Upper lobe of left lung (tissue), 6 donors: ENCODE measurements at regions not wholly inside any gene's neighbourhood (a gene's known extent, or its start where the extent isn't known, plus 50 kb on each side); places are given as distances from the start of the nearest gene placed in this dataset.
A peak's percentile ranks its signal among the peaks of the same experiment; 100 is the strongest.

Source experiments
- ATAC-seq, 2 donors: fragments of 200-7000 bp; cut with Tn5 transposase; one replicate each; pipeline ENCODE4 v1.9.1; 2022; ENCODE audit warnings: mild to moderate bottlenecking in 2 of 2, moderate library complexity in 2 of 2; ENCODE audit not compliant: low FRiP score in 2 of 2
- DNase-seq, 2 donors: peaks; one replicate each; pipeline ENCODE4 v3.0.0-alpha.2; 2019 to 2020
- H3K27ac ChIP-seq, 4 donors: fragments of 200-600 bp; sonication (generic); one replicate each; pipeline ENCODE4 v1.5.1; 2016 to 2019
- H3K27me3 ChIP-seq, 4 donors: fragments of 200-600 bp; sonication (generic); one replicate each; pipeline ENCODE4 v1.5.1; 2017 to 2019
- H3K36me3 ChIP-seq, 4 donors: fragments of 200-600 bp; sonication (generic); one replicate each; pipeline ENCODE4 v1.5.1; 2016 to 2019
- H3K4me1 ChIP-seq, 4 donors: fragments of 200-600 bp; sonication (generic); one replicate each; pipeline ENCODE4 v1.5.1; 2018 to 2019
- H3K4me3 ChIP-seq, 4 donors: fragments of 200-600 bp; sonication (generic); one replicate each; pipeline ENCODE4 v1.5.1; 2017 to 2019; ENCODE audit warnings: mild to moderate bottlenecking in 2 of 4, moderate library complexity in 1 of 4
- H3K9me3 ChIP-seq, 4 donors: fragments of 200-600 bp; sonication (generic); one replicate each; pipeline ENCODE4 v1.5.1; 2018 to 2019
- EP300 ChIP-seq, 4 donors: sonication (generic); formaldehyde crosslinking; IDR thresholded peaks; one replicate each; pipeline ENCODE4 v1.5.1; 2017; ENCODE audit warnings: antibody characterized with exemption in 4 of 4, control low read depth in 2 of 4
- POLR2A ChIP-seq, 4 donors: fragments of 450-650 bp; IDR thresholded peaks; one replicate each; pipeline ENCODE4 v1.5.1; 2016 to 2017; ENCODE audit warnings: antibody characterized with exemption in 4 of 4, mild to moderate bottlenecking in 2 of 4
- POLR2AphosphoS5 ChIP-seq, 2 donors: sonication (generic); formaldehyde crosslinking; IDR thresholded peaks; one replicate each; pipeline ENCODE4 v1.5.1; 2017; ENCODE audit warnings: antibody characterized with exemption in 2 of 2
- WGBS, 2 donors: methylation state at CpG; one replicate each; pipeline ENCODE4 v1.1.5; 2017 to 2018; 5-methylcytosine and 5-hydroxymethylcytosine counted together
- small RNA-seq, 4 donors: library from RNA; depleted of rRNA; stranded (forward); fragments of <200 nt; gene quantifications; one replicate each; pipeline ENCODE3, GENCODE V24; 2016
- TF ChIP-seq, protein P1 (sequence below), 6 experiments: fragments of 450-650 bp in 4 of 6; fragments of 200-600 bp in 2 of 6; sonication (generic) in 2 of 6; IDR thresholded peaks; one replicate each; pipeline ENCODE4 v1.5.1; 2016 to 2019; ENCODE audit warnings: antibody characterized with exemption in 6 of 6
- donor health status: DM: no; HTN: no; CAD: no; lungs with moderate emphysema.
- donor health status: DM: no; HTN: yes; CAD: no; lungs with severe emphysema.

DNA sequence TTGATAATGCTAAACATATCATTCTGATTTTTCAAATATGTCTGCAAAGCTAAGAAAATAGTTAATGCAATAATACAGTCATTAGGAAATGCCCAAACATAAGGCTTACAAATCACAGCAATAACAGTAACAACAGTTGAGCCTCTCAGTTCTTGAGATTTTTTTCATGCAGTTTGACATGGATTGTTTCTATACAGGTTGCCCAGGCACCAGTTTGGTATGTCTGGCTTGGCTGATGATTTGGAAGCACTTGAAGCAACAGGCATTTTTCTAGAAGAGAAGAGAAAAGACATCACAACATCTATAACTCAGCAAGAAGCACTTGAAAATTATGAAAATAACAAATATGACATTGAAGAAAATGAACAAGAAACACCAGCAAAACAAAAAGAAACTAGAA is 78.7 kb upstream of the COL6A5 start:
- TF ChIP-seq POLR2AphosphoS5 (IDR thresholded peaks at IDR 0.05) (no peak), POLR2A (IDR thresholded peaks at IDR 0.05) (no peak), EP300 (IDR thresholded peaks at IDR 0.05) (no peak)
- TF ChIP-seq, protein P1, sequence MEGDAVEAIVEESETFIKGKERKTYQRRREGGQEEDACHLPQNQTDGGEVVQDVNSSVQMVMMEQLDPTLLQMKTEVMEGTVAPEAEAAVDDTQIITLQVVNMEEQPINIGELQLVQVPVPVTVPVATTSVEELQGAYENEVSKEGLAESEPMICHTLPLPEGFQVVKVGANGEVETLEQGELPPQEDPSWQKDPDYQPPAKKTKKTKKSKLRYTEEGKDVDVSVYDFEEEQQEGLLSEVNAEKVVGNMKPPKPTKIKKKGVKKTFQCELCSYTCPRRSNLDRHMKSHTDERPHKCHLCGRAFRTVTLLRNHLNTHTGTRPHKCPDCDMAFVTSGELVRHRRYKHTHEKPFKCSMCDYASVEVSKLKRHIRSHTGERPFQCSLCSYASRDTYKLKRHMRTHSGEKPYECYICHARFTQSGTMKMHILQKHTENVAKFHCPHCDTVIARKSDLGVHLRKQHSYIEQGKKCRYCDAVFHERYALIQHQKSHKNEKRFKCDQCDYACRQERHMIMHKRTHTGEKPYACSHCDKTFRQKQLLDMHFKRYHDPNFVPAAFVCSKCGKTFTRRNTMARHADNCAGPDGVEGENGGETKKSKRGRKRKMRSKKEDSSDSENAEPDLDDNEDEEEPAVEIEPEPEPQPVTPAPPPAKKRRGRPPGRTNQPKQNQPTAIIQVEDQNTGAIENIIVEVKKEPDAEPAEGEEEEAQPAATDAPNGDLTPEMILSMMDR (IDR thresholded peaks at IDR 0.05): no peak
- no peak overlapping the region for H3K4me3 ChIP-seq
- no peaks in the 10 kb centered on the region for H3K36me3 ChIP-seq
- no peaks in the 10 kb centered on the region for H3K9me3 ChIP-seq
- H3K27me3 ChIP-seq: no peaks in the 10 kb centered on the region
- DNase-seq (no peak), ATAC-seq (no peak)
- no peaks in the 10 kb centered on the region for H3K4me1 ChIP-seq
- no peak overlapping the region for H3K27ac ChIP-seq

DNA sequence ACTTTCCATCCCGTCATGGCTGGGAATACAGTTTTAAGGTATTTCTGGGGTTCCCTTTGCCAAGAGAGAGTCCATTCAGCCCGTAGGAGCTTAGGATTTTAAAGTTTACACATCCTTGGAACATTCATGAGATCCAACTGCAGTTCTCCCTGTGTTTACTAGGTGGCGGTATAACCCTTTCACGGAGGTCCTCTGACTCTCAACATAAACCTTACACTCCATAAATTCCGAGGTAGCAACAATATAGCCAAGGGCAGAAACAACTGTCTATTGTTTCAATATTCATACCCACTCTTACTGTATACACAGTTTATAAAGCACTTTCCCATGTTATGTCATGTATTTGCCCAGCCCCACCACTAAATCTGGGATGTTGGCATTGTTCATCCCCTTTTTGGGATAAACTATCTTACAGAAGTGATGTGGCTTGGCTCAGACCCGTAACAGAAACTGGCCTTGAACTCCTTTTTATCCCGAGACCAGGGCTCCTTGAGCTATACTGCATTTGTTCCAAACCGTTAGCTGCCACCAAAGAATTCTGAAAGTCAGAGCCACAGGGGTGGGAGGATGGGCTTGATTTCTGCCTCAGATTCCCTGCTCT is 69.2 kb upstream of the COL6A5 start:
- 19 to 24% methylated on average over 8 of the region's 8 CpGs for WGBS, 2 donors
- TF ChIP-seq, protein P1 (IDR thresholded peaks at IDR 0.05): peak; percentile 54 to 77 (median 72)
- TF ChIP-seq POLR2A (IDR thresholded peaks at IDR 0.05): no peak

GRCh38 chr3:130288670-130289069 is 56.8 kb upstream of the COL6A5 start:
- no peaks in the 10 kb centered on the region for H3K9me3 ChIP-seq
- no peak overlapping the region for H3K27ac ChIP-seq
- H3K4me1 ChIP-seq: no peaks in the 10 kb centered on the region
- H3K4me3 ChIP-seq: no peak overlapping the region
- DNase-seq: no peak
- 100% methylated on average over 1 of the region's 1 CpG for WGBS, 2 donors
- ATAC-seq: no peak
- H3K27me3 ChIP-seq: no peaks in the 10 kb centered on the region
- H3K36me3 ChIP-seq: no peaks in the 10 kb centered on the region
- no peak for TF ChIP-seq POLR2AphosphoS5 (IDR thresholded peaks at IDR 0.05)
- TF ChIP-seq POLR2A (IDR thresholded peaks at IDR 0.05): no peak
- TF ChIP-seq EP300 (IDR thresholded peaks at IDR 0.05): no peak
- TF ChIP-seq, protein P1 (IDR thresholded peaks at IDR 0.05): no peak

More for the DNA sequence above, 69.2 kb upstream of the COL6A5 start:
- Histone ChIP-seq H3K4me1 (no peaks in the 10 kb centered on the region), H3K36me3 (no peaks in the 10 kb centered on the region), H3K27me3 (no peaks in the 10 kb centered on the region), H3K27ac (no peak overlapping the region), H3K4me3 (no peak overlapping the region), H3K9me3 (no peaks in the 10 kb centered on the region)
- ATAC-seq (peak; percentile 70 to 80), DNase-seq (peak in 1 of 2 donors; percentile 22)

DNA sequence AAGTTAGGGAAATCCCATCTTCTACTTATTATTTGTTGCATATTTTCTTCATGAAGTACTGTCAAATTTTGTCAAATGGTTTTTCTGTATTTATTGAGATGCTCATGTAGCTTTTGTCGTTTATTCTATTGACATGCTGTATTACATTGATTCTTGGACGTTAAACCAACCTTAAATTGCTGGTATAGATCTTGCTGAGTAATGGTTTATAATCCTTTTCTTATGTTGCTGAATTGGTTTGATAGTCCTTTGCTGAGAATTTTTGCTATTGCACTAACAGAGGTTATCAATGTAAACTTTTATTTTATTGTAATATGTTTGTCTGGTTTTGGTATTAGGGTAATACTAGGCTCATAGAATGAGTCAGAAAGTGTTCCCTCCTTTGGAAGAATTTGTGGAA is 54.3 kb upstream of the COL6A5 start:
- Histone ChIP-seq H3K4me3 (no peak overlapping the region), H3K4me1 (no peaks in the 10 kb centered on the region), H3K36me3 (no peaks in the 10 kb centered on the region), H3K9me3 (peaks cover 0 to 4% (median 0%) of the 10 kb centered on the region in 4 donors), H3K27ac (no peak overlapping the region), H3K27me3 (no peaks in the 10 kb centered on the region)
- WGBS, 2 donors: 74 to 83% methylated on average over 2 of the region's 2 CpGs
- DNase-seq (no peak), ATAC-seq (no peak)
- TF ChIP-seq EP300 (IDR thresholded peaks at IDR 0.05) (no peak), POLR2A (IDR thresholded peaks at IDR 0.05) (no peak), POLR2AphosphoS5 (IDR thresholded peaks at IDR 0.05) (no peak)
- TF ChIP-seq, protein P1 (IDR thresholded peaks at IDR 0.05): no peak

GRCh38 chr3:130293247-130293646 is 52.2 kb upstream of the COL6A5 start:
- DNase-seq (no peak), ATAC-seq (no peak)
- Histone ChIP-seq H3K27ac (no peak overlapping the region), H3K4me3 (no peak overlapping the region), H3K4me1 (no peaks in the 10 kb centered on the region), H3K9me3 (peaks cover 0 to 4% (median 0%) of the 10 kb centered on the region in 4 donors), H3K36me3 (no peaks in the 10 kb centered on the region), H3K27me3 (no peaks in the 10 kb centered on the region)
- no peak for TF ChIP-seq POLR2AphosphoS5 (IDR thresholded peaks at IDR 0.05)

Small RNA genes in the stretch of these regions (small RNA-seq; reads per million reads assigned to genes)
- gene ENPP7P3: 0 reads per million in 4 donors
- gene SNRPCP8: 0 reads per million in 4 donors
